Muscle layer of duodenum (tissue), 2 donors: ENCODE measurements at regions not wholly inside any gene's neighbourhood (a gene's known extent, or its start where the extent isn't known, plus 50 kb on each side); places are given as distances from the start of the nearest gene placed in this dataset.

Source experiments
- H3K27ac ChIP-seq: one replicate; pipeline ENCODE4 v1.7.0; 2013; ENCODE audit warnings: mild to moderate bottlenecking, low read length
- H3K27me3 ChIP-seq: one replicate; pipeline ENCODE4 v1.7.0; 2013; ENCODE audit warnings: low read depth, mild to moderate bottlenecking, control low read depth, low read length
- H3K36me3 ChIP-seq, 2 donors: one replicate each; pipeline ENCODE4 v1.7.0; 2013; ENCODE audit warnings: low read length in 2 of 2, control low read depth in 1 of 2, mild to moderate bottlenecking in 1 of 2; ENCODE audit not compliant: insufficient read depth in 2 of 2, control insufficient read depth in 1 of 2
- H3K4me1 ChIP-seq, 2 donors: one replicate each; pipeline ENCODE4 v1.7.0; 2013; ENCODE audit warnings: low read length in 2 of 2, mild to moderate bottlenecking in 2 of 2, control low read depth in 1 of 2, moderate library complexity in 1 of 2; ENCODE audit not compliant: insufficient read depth in 2 of 2, control insufficient read depth in 1 of 2
- H3K4me3 ChIP-seq, 2 donors: one replicate each; pipeline ENCODE4 v1.7.0; 2013; ENCODE audit warnings: low read length in 2 of 2, low read depth in 1 of 2, mild to moderate bottlenecking in 1 of 2
- H3K9me3 ChIP-seq, 2 donors: one replicate each; pipeline ENCODE4 v1.7.0; 2013; ENCODE audit warnings: low read length in 2 of 2, control low read depth in 1 of 2, mild to moderate bottlenecking in 1 of 2; ENCODE audit not compliant: control insufficient read depth in 1 of 2
- donor health status: healthy.

GRCh38 chr1:96979304-96980268 lies 258.0 kb downstream of the PTBP2 start:
- no peak overlapping the region for H3K27ac ChIP-seq
- H3K27me3 ChIP-seq = no peaks in the 10 kb centered on the region
- no peak overlapping the region for H3K4me3 ChIP-seq
- no peaks in the 10 kb centered on the region for H3K36me3 ChIP-seq
- no peaks in the 10 kb centered on the region for H3K4me1 ChIP-seq
- no peaks in the 10 kb centered on the region for H3K9me3 ChIP-seq

DNA sequence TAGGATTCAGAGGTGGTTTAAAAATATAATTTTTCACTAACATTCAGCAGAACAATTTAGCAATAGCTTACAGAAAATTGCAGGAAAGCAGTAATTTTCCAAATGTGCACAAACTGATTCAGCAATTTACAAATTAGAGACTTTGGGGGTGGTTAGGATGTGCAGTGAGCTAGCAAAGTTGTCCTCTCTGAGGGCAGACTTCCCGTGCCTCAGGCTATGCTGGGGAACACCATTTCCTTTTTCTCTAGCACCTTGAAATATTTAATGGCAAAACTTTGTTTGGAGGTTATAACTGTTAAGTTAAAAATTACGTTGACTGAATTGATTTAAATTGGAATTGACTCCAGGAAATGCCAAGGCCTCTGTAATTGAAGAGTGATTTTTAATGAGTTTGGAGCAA lies 258.9 kb downstream of the PTBP2 start:
- Histone ChIP-seq H3K9me3 (no peaks in the 10 kb centered on the region), H3K4me1 (no peaks in the 10 kb centered on the region), H3K27ac (no peak overlapping the region), H3K27me3 (no peaks in the 10 kb centered on the region), H3K4me3 (no peak overlapping the region), H3K36me3 (no peaks in the 10 kb centered on the region)

- Histone ChIP-seq H3K36me3 (no peaks in the 10 kb centered on the region), H3K27ac (no peak overlapping the region), H3K27me3 (no peaks in the 10 kb centered on the region), H3K4me3 (no peak overlapping the region), H3K4me1 (no peaks in the 10 kb centered on the region), H3K9me3 (no peaks in the 10 kb centered on the region)
Observed at GRCh38 chr1:96981181-96981580, 259.6 kb downstream of the PTBP2 start.

- H3K36me3 ChIP-seq = no peaks in the 10 kb centered on the region
- H3K4me1 ChIP-seq = no peaks in the 10 kb centered on the region
- no peak overlapping the region for H3K27ac ChIP-seq
- H3K9me3 ChIP-seq = no peaks in the 10 kb centered on the region
- H3K4me3 ChIP-seq = no peak overlapping the region
- H3K27me3 ChIP-seq = no peaks in the 10 kb centered on the region
Observed at GRCh38 chr1:96982118-96982517, 260.5 kb downstream of the PTBP2 start.

DNA sequence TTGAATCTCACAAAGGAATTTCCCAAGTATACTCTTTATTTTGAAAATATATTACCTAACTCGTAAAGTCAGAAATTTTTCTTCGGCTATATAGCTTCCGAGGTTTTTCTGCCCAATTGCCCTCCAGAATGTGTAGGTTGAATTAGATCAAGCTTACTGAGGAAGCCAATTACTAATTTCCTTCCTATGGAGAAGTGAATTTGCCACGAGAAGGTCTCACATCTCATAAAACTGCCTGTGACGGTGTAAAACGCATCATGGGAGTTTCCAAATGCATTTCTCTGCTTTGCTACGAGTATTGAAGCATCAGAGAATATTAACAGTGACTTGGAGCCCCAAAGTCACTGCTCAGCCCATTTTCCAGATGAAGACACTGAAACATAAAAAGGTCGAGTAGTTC lies 262.3 kb downstream of the PTBP2 start:
- Histone ChIP-seq H3K9me3 (no peaks in the 10 kb centered on the region), H3K4me3 (no peak overlapping the region), H3K27me3 (no peaks in the 10 kb centered on the region), H3K36me3 (no peaks in the 10 kb centered on the region), H3K4me1 (no peaks in the 10 kb centered on the region), H3K27ac (no peak overlapping the region)

DNA sequence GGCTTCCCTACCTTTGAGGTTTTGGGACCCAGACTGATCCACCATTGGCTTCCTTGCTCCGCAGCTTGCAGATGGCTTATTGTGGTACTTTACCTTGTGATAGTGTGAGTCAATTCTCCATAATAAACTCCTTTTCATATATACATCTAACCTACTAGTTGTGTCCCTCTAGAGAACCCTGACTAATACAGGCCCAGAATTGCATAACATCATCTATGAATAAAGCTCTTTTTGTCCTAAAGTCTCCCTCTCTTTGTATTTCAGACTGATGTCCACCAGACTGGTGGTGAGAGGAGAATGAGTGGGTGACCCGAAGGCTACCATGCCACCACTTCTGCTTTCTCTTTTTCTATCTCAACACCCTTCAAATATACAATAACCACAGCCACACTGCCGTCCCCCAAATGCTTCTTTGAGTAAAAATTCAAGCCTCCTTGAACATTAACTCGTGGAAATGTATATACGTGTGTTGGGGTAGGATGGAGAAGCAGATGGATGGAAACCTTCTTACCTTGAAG lies 265.7 kb downstream of the PTBP2 start:
- no peaks in the 10 kb centered on the region for H3K9me3 ChIP-seq

GRCh38 chr1:96989302-96989701 lies 267.7 kb downstream of the PTBP2 start:
- H3K4me3 ChIP-seq = no peak overlapping the region
- H3K9me3 ChIP-seq = no peaks in the 10 kb centered on the region
- no peak overlapping the region for H3K27ac ChIP-seq
- H3K27me3 ChIP-seq = no peaks in the 10 kb centered on the region
- H3K4me1 ChIP-seq = no peaks in the 10 kb centered on the region
- no peaks in the 10 kb centered on the region for H3K36me3 ChIP-seq

More for the DNA sequence above, 265.7 kb downstream of the PTBP2 start:
- Histone ChIP-seq H3K36me3 (no peaks in the 10 kb centered on the region), H3K27me3 (no peaks in the 10 kb centered on the region), H3K4me1 (no peaks in the 10 kb centered on the region), H3K27ac (no peak overlapping the region), H3K4me3 (no peak overlapping the region)

GRCh38 chr1:96990136-96990535 lies 268.6 kb downstream of the PTBP2 start:
- H3K9me3 ChIP-seq = no peaks in the 10 kb centered on the region
- no peak overlapping the region for H3K4me3 ChIP-seq
- no peaks in the 10 kb centered on the region for H3K4me1 ChIP-seq
- no peaks in the 10 kb centered on the region for H3K36me3 ChIP-seq
- H3K27me3 ChIP-seq = no peaks in the 10 kb centered on the region
- no peak overlapping the region for H3K27ac ChIP-seq

DNA sequence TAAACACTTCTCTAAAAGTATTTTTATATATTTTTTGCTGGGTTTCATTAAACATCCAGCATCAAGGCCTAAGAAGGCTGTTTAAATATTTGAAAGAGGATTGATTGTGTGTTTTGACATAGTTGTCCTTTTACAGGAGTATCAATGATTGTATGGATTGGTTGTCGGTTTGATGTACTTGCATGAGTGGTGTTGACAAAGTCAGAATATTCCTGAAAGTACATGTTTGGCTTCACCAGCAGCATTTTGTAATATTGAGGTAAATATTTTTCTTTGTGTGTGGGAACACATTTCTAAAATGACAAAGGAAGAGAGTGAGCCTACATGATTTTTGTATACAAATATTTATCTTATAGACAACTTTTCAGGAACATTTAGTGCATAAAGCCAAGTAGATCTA lies 269.7 kb downstream of the PTBP2 start:
- H3K27ac ChIP-seq = no peak overlapping the region
- H3K27me3 ChIP-seq = no peaks in the 10 kb centered on the region
- no peaks in the 10 kb centered on the region for H3K4me1 ChIP-seq
- no peaks in the 10 kb centered on the region for H3K36me3 ChIP-seq
- no peak overlapping the region for H3K4me3 ChIP-seq
- no peaks in the 10 kb centered on the region for H3K9me3 ChIP-seq

- Histone ChIP-seq H3K27me3 (no peaks in the 10 kb centered on the region), H3K36me3 (no peaks in the 10 kb centered on the region), H3K9me3 (no peaks in the 10 kb centered on the region), H3K4me1 (no peaks in the 10 kb centered on the region), H3K4me3 (no peak overlapping the region), H3K27ac (no peak overlapping the region)
Observed at GRCh38 chr1:96992871-96993270, 271.3 kb downstream of the PTBP2 start.

GRCh38 chr1:96995351-96995750 lies 273.8 kb downstream of the PTBP2 start:
- no peak overlapping the region for H3K27ac ChIP-seq
- H3K4me1 ChIP-seq = no peaks in the 10 kb centered on the region
- no peaks in the 10 kb centered on the region for H3K36me3 ChIP-seq
- no peaks in the 10 kb centered on the region for H3K9me3 ChIP-seq
- no peaks in the 10 kb centered on the region for H3K27me3 ChIP-seq
- H3K4me3 ChIP-seq = no peak overlapping the region
